ENCODE measurements at regions not wholly inside any gene's neighbourhood (a gene's known extent, or its start where the extent isn't known, plus 50 kb on each side); places are given as distances from the start of the nearest gene placed in this dataset.
"Not testable (repeated sequence)": the region's sequence is repeated elsewhere in the genome, so short reads cannot be mapped to it uniquely, and the experiment has no call there.

DNA sequence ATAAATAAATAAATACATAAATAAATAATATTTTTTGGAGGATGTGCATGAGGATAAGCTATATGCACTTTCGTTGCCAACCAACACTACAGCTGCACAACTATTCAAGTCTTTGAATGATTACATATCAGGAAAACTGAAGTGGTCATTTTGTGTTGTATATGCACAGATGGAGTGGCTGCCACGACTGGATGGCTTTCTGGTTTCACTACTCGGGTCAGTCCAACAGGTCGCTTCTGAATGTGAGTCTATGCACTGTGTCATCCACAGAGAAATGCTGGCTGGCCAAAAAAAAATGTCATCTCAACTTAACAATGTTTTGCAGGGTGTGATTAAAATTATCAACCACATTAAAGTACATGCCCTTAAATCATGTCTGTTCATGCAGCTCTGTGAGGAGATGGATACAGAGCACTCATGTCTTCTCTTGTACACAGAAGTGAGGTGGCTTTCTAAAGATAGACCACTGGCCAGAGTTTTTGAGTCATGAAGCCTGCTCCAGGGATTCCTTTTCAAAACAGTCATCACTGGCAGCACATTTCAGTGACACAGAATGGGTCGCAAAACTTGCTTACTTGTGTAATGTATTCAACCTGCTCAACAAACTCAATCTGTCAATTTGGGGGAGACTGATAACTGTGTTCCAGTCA lies 589.8 kb upstream of the CYLC2 start:
- Mint-ChIP-seq H3K4me1 (no peaks in the 10 kb centered on the region), H3K36me3 (no peaks in the 10 kb centered on the region), H3K27me3 (no peaks in the 10 kb centered on the region), H3K4me3 (no peak overlapping the region), H3K9me3 (peaks cover 0 to 16% (median 7%) of the 10 kb centered on the region in 5 donors), H3K27ac (no peak overlapping the region)
- Histone ChIP-seq H3K4me1 (ENCODE audit: insufficient read depth, low read length) (no peaks in the 10 kb centered on the region), H3K27ac (ENCODE audit: low read depth, low read length) (no peak overlapping the region), H3K36me3 (ENCODE audit: insufficient read depth, low read length) (no peaks in the 10 kb centered on the region), H3K4me3 (ENCODE audit: low read length) (no peak overlapping the region), H3K27me3 (ENCODE audit: insufficient read depth, low read length, poor library complexity, severe bottlenecking) (no peaks in the 10 kb centered on the region), H3K9me3 (ENCODE audit: low read length) (no peaks in the 10 kb centered on the region)
- no peak for DNase-seq
- CTCF ChIA-PET, result no interaction called here
- POLR2A ChIA-PET, result no interaction called here

DNA sequence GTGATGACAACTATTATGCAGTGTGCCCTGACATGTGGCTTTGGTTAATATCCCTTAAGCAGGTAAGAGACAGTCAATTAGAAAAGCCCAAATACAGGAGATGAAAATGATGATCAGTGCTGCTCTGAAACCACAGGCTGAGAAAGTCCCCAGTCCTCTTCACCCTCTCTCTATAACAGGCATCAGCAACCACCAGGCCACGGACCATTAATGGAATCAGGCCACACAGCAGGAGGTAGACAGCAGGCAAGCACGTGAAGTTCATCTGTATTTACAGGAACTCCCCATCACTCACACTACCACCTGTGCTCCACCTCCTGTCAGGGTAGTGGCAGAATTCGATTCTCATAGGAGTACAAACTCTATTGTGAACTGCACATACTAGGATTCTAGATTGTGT lies 591.6 kb upstream of the CYLC2 start:
- ChIA-PET CTCF (no interaction called here), POLR2A (no interaction called here)
- Histone ChIP-seq H3K9me3 (ENCODE audit: low read length) (no peaks in the 10 kb centered on the region), H3K36me3 (ENCODE audit: insufficient read depth, low read length) (no peaks in the 10 kb centered on the region), H3K27ac (ENCODE audit: low read depth, low read length) (no peak overlapping the region), H3K4me1 (ENCODE audit: insufficient read depth, low read length) (no peaks in the 10 kb centered on the region), H3K4me3 (ENCODE audit: low read length) (no peak overlapping the region), H3K27me3 (ENCODE audit: insufficient read depth, low read length, poor library complexity, severe bottlenecking) (no peaks in the 10 kb centered on the region)
- Mint-ChIP-seq H3K9me3 (peaks cover 2 to 19% (median 7%) of the 10 kb centered on the region in 5 donors), H3K27me3 (no peaks in the 10 kb centered on the region), H3K4me1 (no peaks in the 10 kb centered on the region), H3K4me3 (no peak overlapping the region), H3K27ac (no peak overlapping the region), H3K36me3 (no peaks in the 10 kb centered on the region)
- DNase-seq, result no peak

DNA sequence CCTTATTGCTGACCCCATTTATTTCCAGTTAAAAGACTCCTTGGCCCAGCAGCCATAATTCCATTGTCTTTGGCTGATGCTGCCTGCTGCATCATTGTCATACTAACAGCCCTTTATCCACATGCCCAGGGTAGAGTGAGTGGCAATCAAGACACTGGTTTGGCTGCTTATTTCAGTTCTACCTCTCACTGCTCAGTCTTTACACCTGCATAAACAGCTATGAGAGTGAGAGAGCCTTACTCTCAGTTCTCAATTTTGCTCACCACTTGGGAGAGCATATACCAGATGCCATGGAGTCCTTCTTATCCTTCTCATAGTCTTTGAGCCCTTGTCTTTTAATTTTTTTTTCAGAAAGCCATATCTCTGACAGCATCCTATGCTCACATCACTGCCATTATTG lies 596.9 kb upstream of the CYLC2 start:
- no peaks in the 10 kb centered on the region for H3K9me3 ChIP-seq (ENCODE audit: low read length)
- H3K27ac ChIP-seq (ENCODE audit: low read depth, low read length), result no peak overlapping the region
- Mint-ChIP-seq H3K9me3 (peaks cover 5 to 20% (median 10%) of the 10 kb centered on the region in 5 donors), H3K4me3 (no peak overlapping the region), H3K27ac (no peak overlapping the region), H3K4me1 (no peaks in the 10 kb centered on the region), H3K27me3 (no peaks in the 10 kb centered on the region), H3K36me3 (no peaks in the 10 kb centered on the region)
- H3K36me3 ChIP-seq (ENCODE audit: insufficient read depth, low read length), result no peaks in the 10 kb centered on the region
- ChIA-PET CTCF (no interaction called here), POLR2A (no interaction called here)
- no peak for DNase-seq
- no peak overlapping the region for H3K4me3 ChIP-seq (ENCODE audit: low read length)
- H3K27me3 ChIP-seq (ENCODE audit: insufficient read depth, low read length, poor library complexity, severe bottlenecking), result no peaks in the 10 kb centered on the region
- H3K4me1 ChIP-seq (ENCODE audit: insufficient read depth, low read length), result no peaks in the 10 kb centered on the region

DNA sequence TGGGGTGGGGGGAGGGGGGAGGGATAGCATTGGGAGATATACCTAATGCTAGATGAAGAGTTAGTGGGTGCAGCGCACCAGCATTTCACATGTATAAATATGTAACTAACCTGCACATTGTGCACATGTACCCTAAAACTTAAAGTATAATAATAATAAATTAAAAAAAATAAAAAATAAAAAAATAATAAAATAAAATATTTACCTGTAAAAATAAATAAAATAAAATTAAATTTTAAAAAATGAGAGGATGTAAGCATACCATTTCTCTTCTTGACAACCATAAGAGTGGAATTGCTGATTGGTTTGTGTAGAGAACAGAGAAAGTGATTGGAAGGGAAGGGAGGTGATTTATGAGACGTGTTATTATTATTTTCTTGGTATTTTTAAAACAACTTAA lies 609.5 kb upstream of the CYLC2 start:
- H3K4me3 ChIP-seq (ENCODE audit: low read length); H3K27ac ChIP-seq (ENCODE audit: low read depth, low read length); DNase-seq; H3K36me3 ChIP-seq (ENCODE audit: insufficient read depth, low read length); H3K4me3 Mint-ChIP-seq; H3K36me3 Mint-ChIP-seq; H3K27ac Mint-ChIP-seq; POLR2A ChIA-PET; H3K27me3 ChIP-seq (ENCODE audit: insufficient read depth, low read length, poor library complexity, severe bottlenecking); CTCF ChIA-PET; H3K9me3 ChIP-seq (ENCODE audit: low read length); H3K27me3 Mint-ChIP-seq; H3K4me1 Mint-ChIP-seq; H3K4me1 ChIP-seq (ENCODE audit: insufficient read depth, low read length): not testable (repeated sequence)
- peaks cover 4 to 38% (median 16%) of the 10 kb centered on the region in 5 donors for H3K9me3 Mint-ChIP-seq

DNA sequence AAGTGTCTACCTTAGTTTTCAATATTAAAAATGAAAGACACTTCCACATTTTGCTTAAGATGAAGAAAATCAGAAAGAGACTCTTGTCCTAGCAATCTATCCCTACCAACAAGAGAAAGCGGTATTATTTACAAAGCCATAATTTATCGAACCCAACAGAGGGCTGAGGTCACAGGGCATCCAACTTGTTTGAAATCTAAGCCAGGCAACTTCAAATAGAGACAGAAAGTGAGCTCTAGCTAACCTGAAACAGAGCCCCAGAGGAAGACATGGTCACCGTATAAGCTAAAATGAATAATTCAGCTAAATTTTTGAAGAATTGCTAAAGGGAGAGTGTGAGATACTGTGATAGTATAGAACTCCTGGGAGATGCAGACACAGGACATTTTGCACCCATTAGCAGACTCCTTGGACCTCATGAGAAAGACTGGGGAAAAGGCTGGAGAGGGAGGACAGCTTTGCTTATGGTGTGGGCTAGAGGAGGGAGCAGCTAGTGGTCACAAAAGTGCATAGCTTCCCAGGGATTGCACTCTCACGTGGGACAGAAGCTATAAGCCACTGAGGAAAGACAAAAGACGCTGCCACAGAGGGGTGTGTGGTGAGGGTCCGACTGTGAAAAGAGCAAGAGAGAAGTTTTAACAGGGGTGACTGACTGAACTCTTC lies 624.2 kb upstream of the GRIN3A start:
- Histone ChIP-seq H3K4me1 (ENCODE audit: insufficient read depth, low read length) (no peaks in the 10 kb centered on the region), H3K27me3 (ENCODE audit: insufficient read depth, low read length, poor library complexity, severe bottlenecking) (no peaks in the 10 kb centered on the region), H3K4me3 (ENCODE audit: low read length) (no peak overlapping the region), H3K27ac (ENCODE audit: low read depth, low read length) (no peak overlapping the region), H3K36me3 (ENCODE audit: insufficient read depth, low read length) (no peaks in the 10 kb centered on the region), H3K9me3 (ENCODE audit: low read length) (no peaks in the 10 kb centered on the region)
- POLR2A ChIA-PET, result no interaction called here
- Mint-ChIP-seq H3K4me3 (no peak overlapping the region), H3K36me3 (no peaks in the 10 kb centered on the region), H3K27ac (no peak overlapping the region), H3K4me1 (no peaks in the 10 kb centered on the region), H3K9me3 (peaks cover 6 to 22% (median 9%) of the 10 kb centered on the region in 5 donors), H3K27me3 (no peaks in the 10 kb centered on the region)
- no peak for DNase-seq
- CTCF ChIA-PET, result no interaction called here

DNA sequence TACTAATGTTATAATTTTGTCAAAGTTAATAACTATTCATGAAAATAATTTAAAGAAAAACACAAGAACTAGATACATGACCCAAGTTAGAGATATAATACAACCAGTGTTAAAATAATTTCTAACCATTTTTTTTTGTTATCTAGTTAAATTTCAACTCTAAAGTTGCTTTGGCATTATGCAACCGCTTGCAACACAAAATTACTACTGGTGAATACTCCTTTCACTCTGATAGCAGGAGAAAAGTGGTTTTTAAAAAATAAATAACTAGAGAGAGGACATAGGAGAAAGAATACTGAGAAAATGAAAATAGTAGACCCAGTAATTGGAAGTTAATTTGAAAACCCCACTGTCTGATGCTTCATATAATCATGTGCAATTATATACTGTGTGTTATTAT lies 622.4 kb upstream of the GRIN3A start:
- H3K27me3 ChIP-seq (ENCODE audit: insufficient read depth, low read length, poor library complexity, severe bottlenecking), result no peaks in the 10 kb centered on the region
- no peaks in the 10 kb centered on the region for H3K36me3 ChIP-seq (ENCODE audit: insufficient read depth, low read length)
- no peaks in the 10 kb centered on the region for H3K9me3 ChIP-seq (ENCODE audit: low read length)
- no peaks in the 10 kb centered on the region for H3K4me1 ChIP-seq (ENCODE audit: insufficient read depth, low read length)
- DNase-seq, result no peak
- no peak overlapping the region for H3K4me3 Mint-ChIP-seq
- peaks cover 7 to 24% (median 10%) of the 10 kb centered on the region in 5 donors for H3K9me3 Mint-ChIP-seq
- no peak overlapping the region for H3K27ac Mint-ChIP-seq
- H3K27ac ChIP-seq (ENCODE audit: low read depth, low read length), result no peak overlapping the region
- H3K4me3 ChIP-seq (ENCODE audit: low read length), result no peak overlapping the region
- no peaks in the 10 kb centered on the region for H3K4me1 Mint-ChIP-seq
- no peaks in the 10 kb centered on the region for H3K27me3 Mint-ChIP-seq
- POLR2A ChIA-PET, result no interaction called here
- H3K36me3 Mint-ChIP-seq, result no peaks in the 10 kb centered on the region
- CTCF ChIA-PET, result no interaction called here

DNA sequence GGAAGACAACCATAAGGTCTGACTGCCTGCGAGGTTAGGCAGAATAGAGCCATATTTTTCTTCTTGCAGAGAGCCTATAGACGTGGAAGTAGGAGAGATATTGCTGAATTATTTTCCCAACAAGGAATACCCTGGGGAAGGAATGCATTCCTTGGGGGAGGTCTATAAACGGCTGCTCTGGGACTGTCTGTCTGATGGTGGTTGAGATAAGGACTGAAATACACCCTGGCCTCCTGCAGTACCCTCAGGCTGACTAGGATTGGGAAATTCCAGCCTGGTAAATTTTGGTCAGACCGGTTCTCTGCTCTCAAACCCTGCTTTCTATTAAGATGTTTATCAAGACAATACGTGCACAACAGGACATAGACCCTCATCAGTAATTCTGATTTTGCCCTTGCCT lies 617.5 kb upstream of the GRIN3A start:
- DNase-seq, result no peak
- Mint-ChIP-seq H3K27me3 (no peaks in the 10 kb centered on the region), H3K27ac (no peak overlapping the region), H3K36me3 (no peaks in the 10 kb centered on the region), H3K9me3 (peaks cover 2 to 26% (median 14%) of the 10 kb centered on the region in 5 donors), H3K4me1 (no peaks in the 10 kb centered on the region), H3K4me3 (no peak overlapping the region)
- Histone ChIP-seq H3K9me3 (ENCODE audit: low read length) (no peaks in the 10 kb centered on the region), H3K36me3 (ENCODE audit: insufficient read depth, low read length) (no peaks in the 10 kb centered on the region), H3K4me3 (ENCODE audit: low read length) (no peak overlapping the region), H3K27ac (ENCODE audit: low read depth, low read length) (no peak overlapping the region), H3K4me1 (ENCODE audit: insufficient read depth, low read length) (no peaks in the 10 kb centered on the region), H3K27me3 (ENCODE audit: insufficient read depth, low read length, poor library complexity, severe bottlenecking) (no peaks in the 10 kb centered on the region)
- CTCF ChIA-PET, result no interaction called here
- POLR2A ChIA-PET, result no interaction called here

DNA sequence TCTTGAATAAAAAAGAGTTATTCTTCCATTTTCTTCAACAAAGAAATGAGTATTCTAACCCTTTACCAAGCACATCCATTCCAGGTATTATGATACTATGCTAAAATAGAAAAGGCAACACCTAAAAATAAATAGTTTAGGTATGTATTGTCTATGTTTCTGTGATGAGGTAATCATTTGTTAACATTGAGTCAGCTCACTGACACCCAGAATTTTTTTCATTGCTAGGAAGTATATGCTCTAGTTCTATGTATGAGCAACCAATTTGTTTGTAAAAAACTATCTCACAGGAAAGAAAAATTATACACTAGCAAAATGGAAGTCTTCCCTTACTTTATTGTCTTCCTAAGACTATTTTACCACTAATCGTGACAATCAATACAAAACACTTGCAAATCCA lies 615.6 kb upstream of the GRIN3A start:
- Mint-ChIP-seq H3K4me1 (no peaks in the 10 kb centered on the region), H3K9me3 (peaks cover 6 to 26% (median 20%) of the 10 kb centered on the region in 5 donors), H3K36me3 (no peaks in the 10 kb centered on the region), H3K27me3 (no peaks in the 10 kb centered on the region), H3K27ac (no peak overlapping the region), H3K4me3 (no peak overlapping the region)
- ChIA-PET CTCF (no interaction called here), POLR2A (no interaction called here)
- H3K4me3 ChIP-seq (ENCODE audit: low read length), result no peak overlapping the region
- no peaks in the 10 kb centered on the region for H3K36me3 ChIP-seq (ENCODE audit: insufficient read depth, low read length)
- no peaks in the 10 kb centered on the region for H3K27me3 ChIP-seq (ENCODE audit: insufficient read depth, low read length, poor library complexity, severe bottlenecking)
- no peak overlapping the region for H3K27ac ChIP-seq (ENCODE audit: low read depth, low read length)
- DNase-seq, result no peak
- H3K9me3 ChIP-seq (ENCODE audit: low read length), result no peaks in the 10 kb centered on the region
- H3K4me1 ChIP-seq (ENCODE audit: insufficient read depth, low read length), result no peaks in the 10 kb centered on the region

Measured in CD8-positive, alpha-beta memory T cell (primary cell).